Dedifferentiated amniotic fluid mesenchymal stem cell (primary cell): ENCODE measurements at regions not wholly inside any gene's neighbourhood (a gene's known extent, or its start where the extent isn't known, plus 50 kb on each side); places are given as distances from the start of the nearest gene placed in this dataset.

Experiments
- DNase-seq: peaks from one replicate; pipeline ENCODE4 v3.0.0-alpha.2; 2016; ENCODE audit errors: extremely low spot score

DNA sequence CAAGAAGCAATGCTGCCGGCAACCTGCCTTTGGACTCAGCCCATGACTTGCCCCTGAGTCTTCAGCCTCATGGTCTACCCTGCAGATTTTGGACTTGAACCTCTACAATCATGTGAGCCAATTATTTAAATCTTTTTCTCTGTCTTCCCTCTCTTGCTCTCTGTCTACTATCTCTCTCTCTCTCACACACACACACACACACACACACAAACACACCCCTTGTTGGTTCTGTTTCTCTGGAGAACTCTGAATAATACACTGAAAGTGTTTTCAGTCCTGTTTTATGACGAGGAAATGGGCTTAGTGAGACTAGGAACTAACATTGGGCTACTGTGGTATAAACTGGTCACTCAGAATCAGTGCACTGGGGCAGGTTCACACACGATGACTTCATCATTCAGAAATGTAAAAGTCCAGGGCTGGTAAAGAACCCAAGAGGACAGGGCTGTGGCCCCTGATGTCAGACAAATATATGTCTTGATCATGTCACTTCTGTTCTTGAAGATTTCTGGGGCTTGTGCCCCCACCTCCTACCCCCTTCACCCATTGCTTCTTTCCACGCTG is 266.1 kb upstream of the SIX2 start:
- DNase-seq, result no peak

DNA sequence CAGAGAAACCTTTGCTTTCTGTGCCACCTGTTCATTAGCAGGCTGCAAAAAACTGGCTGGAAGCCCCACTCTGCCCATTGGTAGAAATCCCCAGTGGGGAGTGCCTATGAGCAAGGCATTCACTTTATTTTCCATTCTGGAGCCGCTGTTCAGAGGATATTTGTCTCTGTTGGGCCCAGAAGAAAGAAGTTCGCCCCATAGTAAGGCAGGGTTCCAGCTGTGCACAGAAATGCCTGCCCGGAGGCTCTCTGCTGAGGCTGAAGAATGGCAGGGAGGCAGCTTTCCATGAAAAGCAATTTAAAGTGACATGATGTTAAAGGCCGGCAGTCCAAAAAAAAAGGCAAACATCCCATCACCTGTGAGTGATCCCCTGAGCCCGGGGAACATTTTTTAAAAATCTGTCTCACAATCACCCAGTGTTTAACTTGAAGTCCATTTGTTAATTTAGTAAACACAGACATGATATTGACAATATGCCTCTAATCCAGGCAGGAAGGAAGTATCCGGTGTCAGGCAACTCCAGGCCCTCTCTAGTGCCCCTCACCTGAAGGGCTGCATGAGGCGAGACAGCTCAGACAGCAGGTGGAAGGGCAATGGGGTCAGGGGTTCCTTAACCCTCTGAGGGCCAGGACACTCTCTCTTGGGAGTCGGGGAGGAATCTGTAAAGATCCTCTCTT is 265.1 kb upstream of the SIX2 start:
- no peak for DNase-seq

DNA sequence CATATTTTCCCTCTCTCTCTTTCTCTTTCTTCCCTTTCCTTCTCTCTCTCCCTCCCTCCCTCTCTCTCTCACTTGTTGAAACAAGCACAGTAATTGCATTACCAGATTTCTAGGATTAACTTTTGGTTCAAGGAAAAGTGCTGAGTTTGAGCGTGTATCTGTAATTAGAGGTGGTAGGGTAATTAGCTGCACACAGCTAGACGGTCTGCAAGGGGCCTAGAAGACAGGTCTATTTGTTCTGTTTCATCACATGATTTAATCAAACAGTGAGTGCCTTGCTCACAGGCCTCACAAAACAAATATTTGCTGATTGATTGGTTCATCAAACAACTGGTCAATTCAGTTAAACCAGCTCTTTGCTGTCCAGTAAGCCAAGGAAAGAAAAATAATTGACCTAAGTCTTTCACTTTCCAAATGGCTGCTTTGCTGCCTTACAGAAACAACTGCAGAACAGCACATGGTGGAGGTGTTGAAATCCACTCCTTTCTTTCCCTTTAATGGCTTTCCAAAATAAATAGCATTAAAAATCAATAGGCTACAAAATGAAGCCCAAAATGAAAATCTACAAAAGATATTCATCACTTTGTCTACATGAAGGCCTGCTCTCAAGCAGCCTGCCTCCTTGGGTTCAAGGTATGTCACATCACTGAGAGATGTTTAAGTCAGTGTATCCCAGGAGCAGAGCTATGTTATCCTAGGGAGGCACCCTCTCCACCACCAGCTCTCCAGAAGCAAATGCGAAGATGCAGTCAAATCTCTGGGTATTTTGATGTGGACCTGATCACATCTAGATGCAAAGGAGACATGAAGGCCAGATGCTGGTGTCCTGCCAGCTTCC is 264.4 kb upstream of the SIX2 start:
- no peak for DNase-seq

DNA sequence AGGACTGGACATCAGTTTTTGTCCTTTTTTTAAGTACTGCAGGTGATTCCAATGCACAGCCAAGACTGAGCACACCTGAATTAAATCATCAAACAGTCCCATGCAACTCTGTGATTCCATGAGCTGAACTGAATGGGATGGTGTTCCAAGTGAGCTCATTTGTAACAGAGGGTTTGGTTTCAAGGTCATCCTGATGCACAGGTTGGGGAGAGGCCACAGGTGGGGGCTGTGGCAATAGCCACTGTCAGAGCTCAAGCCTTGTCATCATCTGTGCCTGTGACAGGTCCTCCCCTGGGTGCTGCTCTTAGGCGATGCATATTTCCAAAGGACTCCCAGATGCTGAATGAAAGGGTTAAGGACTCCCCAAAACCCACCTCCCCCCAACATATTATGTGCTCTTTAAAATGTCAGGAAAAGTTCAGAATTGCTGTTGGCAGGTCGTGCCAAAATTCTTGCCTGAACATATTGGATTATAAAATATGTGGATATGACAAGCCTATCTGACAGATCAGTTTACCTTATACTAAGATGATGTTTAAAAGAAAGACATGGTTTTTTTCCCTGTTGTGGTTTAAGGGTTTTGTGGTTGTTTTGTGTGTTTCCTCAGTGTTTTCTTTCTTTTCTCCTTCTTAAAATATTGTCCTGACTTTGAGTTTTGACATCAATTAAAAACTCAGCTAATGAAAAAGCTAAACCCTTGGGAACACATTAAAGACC is 263.5 kb upstream of the SIX2 start:
- DNase-seq, result no peak

GRCh38 chr2:45269149-45269793 is 260.0 kb upstream of the SIX2 start:
- no peak for DNase-seq

DNA sequence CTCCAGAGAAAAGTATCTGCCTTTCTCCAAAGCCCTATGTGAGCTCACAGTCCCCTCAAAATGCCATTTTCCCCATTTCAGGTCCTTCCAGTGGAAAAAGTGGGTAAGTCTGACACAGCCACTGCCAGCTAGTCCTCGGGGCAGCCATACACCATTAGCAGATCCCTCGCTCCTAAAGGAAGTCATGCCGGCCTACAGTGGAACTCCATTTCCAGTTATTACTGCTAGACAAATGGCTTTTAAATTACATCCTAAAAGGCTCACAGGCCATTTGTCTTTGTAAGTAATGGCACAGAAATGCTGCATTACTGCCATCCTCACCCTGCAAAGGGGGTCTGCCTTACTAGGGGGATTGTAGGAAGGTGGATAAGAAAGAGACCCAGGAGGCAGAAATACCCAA is 259.4 kb upstream of the SIX2 start:
- DNase-seq, result no peak

GRCh38 chr2:45267062-45267792 is 258.0 kb upstream of the SIX2 start:
- no peak for DNase-seq

DNA sequence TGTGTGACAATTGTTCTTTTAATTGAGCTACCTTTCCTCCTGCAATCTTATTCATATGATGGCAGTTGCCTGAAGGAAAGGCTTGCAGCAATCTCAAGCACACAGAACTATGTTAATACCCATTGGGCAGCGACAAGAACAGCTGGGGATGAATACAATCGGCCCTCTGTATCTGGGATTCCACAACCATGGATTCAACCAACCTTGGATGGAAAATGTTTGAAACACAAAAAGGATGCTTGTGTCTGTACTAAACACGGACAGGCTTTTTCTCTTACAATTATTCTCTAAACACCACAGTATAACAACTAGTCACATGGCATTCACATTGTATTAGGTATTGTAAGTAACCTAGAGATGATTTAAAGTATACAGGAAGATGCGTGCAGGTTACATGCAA is 256.1 kb upstream of the SIX2 start:
- DNase-seq, result no peak

DNA sequence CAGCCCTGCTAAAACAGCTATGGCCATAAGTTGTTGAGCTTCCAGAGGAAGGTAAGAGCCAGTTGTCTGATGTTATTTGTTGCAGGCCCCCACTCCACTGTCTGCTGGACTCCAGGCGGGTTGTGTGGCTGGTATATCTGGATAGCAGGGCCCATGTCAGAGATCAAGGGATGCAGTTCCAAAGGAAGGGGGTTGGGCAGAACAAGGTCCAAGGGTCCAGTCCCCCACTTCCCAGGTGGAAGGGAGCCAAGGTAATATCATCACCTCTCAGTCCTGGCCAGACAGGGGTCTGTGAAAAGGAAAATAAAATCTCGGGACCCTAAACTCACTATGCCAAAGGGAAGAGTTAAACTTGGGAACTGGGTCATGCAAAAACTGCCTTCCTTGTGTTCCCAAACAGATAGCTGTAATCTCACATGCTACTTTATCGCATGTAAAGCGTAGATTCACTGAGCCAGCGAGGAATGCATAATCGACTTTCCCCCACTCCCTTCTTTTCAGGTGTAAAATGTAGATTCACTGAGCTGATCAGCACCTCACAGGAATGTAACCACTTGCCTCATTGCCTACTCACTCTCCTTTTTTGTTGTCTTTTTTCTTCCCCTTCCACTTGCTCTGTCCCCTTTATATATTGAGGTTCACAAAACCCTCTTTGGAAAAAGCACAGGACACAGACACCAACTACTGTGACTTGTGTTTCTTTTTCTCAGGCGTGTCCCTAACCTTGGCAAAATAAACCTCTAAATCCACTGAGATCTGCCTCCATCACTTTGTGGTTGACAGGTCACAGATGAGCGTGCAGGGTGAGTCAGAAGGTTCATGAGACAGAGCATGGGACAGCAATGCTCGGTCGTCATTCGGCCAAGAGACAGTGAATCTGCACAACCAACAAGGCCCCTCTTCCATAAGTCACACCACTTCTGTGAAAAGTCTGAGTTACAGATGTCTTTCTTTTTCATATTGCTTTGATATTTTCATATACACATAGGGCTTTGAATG is 255.3 kb upstream of the SIX2 start:
- no peak for DNase-seq

GRCh38 chr2:45263147-45263546 is 253.9 kb upstream of the SIX2 start:
- DNase-seq, result no peak

DNA sequence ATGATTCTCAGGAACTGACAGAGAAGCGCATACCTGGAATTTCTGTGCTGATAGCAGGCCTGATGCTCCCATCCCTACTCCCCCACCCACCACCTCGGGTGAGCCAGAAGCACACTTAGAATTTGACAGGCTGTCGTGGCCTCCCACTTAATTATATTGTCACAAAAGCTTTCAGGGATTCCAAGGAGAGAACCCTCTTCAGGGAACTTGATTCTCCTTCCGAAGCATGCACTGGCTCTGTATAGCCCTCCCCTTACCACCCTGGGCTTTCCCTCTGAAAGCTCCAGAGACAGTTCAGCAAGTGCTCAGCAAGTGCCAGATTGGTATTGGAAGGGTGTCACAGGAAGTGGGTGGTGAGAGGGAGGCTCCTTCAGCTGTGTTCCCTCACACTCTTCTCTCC is 252.5 kb upstream of the SIX2 start:
- DNase-seq, result no peak

DNA sequence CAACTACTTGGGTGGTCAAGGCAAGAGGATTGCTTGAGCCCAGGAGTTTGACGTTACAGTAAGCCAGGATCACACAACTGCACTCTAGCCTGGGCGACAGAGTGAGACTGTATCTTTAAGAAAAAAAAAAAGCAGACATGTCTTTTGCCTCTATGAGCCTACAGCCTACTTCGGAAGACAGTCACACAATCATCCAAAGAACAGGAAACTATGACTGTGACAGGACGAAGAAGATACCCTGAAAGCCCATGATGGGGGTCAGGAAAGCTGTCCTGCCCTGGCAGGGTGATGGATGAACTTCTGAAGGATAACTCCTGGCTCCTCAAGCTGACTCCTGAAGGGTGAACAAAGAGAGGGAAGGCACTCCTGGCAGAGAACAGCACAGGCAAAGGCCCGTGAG is 251.7 kb upstream of the SIX2 start:
- DNase-seq, result no peak

- no peak for DNase-seq
Measured at GRCh38 chr2:45259547-45260160, 250.4 kb upstream of the SIX2 start.

DNA sequence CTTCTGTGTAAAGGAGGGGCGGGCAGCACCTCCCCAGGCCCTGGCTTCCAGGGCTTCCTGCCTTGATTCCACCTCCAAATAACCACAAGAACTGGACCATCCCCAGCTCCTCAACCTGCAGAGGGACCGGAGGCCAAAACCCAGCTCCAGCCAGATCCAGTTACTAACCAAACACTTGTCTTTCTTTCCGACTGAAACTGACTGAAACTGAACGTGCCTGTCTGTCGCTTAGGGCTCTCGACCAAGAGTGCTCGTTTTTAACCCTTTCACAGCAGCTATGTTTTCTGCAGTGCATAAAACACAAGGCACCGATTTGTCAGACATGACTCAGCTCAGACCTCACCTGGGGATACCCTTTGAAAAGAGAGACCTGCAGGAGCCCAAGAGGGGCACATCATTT is 249.9 kb upstream of the SIX2 start:
- DNase-seq, result no peak

- DNase-seq, result no peak
Measured at GRCh38 chr2:45258311-45258710, 249.1 kb upstream of the SIX2 start.

GRCh38 chr2:45257820-45258219 is 248.6 kb upstream of the SIX2 start:
- no peak for DNase-seq

DNA sequence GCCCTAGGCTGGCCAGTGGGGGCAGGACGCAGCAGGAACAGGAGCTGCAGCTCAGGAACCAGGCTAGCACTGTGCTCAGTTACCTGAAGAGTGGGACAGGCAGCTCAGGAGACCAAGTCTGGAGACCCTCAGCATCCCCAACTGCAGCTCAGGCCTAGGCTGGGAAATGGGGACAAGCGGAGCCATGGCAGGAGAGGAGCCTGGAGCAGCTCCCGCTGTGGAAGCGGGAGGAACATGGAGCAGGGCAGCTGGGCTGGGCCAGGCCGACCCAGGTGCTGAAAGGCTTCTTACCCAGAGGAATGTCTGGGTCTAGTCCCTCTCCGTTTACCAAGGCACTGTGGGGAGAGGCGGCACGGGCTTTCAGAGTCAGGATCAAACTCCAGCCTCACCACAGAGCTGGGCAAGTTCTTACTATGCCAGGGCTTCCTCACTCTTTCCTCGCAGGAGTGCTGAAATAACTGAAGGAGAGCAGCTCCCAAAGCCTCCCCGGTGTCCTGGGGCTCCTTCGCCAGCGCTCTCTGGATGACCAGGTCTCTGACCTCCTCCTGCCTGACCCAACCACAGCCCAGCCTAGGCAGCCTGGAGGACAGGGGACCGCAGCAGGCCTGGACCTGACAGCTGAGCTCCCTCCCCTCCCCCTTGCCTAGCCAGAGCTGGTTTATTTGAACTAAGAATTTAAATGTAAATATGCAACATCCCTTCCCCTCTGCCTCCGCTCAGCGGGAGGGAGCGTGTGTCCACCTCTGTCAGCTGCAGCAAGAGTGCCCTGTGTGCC is 247.8 kb upstream of the SIX2 start:
- no peak for DNase-seq

GRCh38 chr2:45256173-45256866 is 247.1 kb upstream of the SIX2 start:
- no peak for DNase-seq
